B cell (primary cell): ENCODE measurements at regions not wholly inside any gene's neighbourhood (a gene's known extent, or its start where the extent isn't known, plus 50 kb on each side); places are given as distances from the start of the nearest gene placed in this dataset.

ENCODE experiments used
- EZH2 ChIP-seq: IDR thresholded peaks from 2 replicates; pipeline ENCODE4 v1.6.1; 2012; ENCODE audit warnings: borderline replicate concordance, low read depth, mild to moderate bottlenecking, moderate library complexity, low read length; ENCODE audit not compliant: insufficient read depth, poor library complexity, severe bottlenecking
- TF ChIP-seq, protein P1 (sequence below): fragments of 200-600 bp; IDR thresholded peaks from one replicate; pipeline ENCODE4 v1.8.0; 2022; ENCODE audit warnings: antibody characterized with exemption, mild to moderate bottlenecking

DNA sequence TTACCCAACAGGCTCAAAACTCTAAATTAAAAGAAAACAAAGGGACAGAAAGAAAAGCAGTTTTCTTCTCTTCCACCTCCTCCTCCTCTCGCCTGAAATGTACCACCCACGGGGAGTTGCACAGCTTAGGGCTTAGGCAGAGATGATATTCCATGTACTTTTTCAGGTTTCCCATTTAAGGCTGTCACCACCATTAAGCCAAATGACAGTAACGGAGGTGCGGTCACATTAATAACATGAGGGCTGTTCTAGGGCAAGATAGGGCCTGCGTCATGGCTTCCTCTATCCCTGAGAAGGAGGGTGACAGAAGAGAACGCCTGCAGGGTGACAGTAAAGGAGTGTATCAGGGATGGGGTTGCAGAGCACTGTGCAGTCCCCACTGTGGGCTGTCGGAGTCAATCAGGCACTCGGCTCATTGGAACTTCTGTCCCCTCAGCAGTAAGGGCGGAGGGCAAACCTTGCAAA lies 51.7 kb upstream of the TJP1 start:
- TF ChIP-seq, protein P1, sequence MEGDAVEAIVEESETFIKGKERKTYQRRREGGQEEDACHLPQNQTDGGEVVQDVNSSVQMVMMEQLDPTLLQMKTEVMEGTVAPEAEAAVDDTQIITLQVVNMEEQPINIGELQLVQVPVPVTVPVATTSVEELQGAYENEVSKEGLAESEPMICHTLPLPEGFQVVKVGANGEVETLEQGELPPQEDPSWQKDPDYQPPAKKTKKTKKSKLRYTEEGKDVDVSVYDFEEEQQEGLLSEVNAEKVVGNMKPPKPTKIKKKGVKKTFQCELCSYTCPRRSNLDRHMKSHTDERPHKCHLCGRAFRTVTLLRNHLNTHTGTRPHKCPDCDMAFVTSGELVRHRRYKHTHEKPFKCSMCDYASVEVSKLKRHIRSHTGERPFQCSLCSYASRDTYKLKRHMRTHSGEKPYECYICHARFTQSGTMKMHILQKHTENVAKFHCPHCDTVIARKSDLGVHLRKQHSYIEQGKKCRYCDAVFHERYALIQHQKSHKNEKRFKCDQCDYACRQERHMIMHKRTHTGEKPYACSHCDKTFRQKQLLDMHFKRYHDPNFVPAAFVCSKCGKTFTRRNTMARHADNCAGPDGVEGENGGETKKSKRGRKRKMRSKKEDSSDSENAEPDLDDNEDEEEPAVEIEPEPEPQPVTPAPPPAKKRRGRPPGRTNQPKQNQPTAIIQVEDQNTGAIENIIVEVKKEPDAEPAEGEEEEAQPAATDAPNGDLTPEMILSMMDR, result no peak
- no peak for TF ChIP-seq EZH2
